Body of pancreas (tissue), 4 donors: ENCODE measurements at regions not wholly inside any gene's neighbourhood (a gene's known extent, or its start where the extent isn't known, plus 50 kb on each side); places are given as distances from the start of the nearest gene placed in this dataset.
A peak's percentile ranks its signal among the peaks of the same experiment; 100 is the strongest.

Experiments used
- ATAC-seq: fragments of 150-250 bp; one replicate; pipeline ENCODE4 v1.9.1; 2016
- DNase-seq, 4 donors: peaks; one replicate each; pipeline ENCODE4 v3.0.0-alpha.2; 2019
- H3K27ac ChIP-seq, 4 donors: fragments of 200-600 bp; sonication (generic); 1 replicate in 3 of 4; 2 replicates in 1 of 4; pipeline versions ENCODE4 v1.5.1 to v1.6.1; 2016 to 2019; ENCODE audit warnings: mild to moderate bottlenecking in 1 of 4, mixed read lengths in 1 of 4, moderate library complexity in 1 of 4
- H3K27me3 ChIP-seq, 2 donors: fragments of 200-600 bp; sonication (generic); one replicate each; pipeline ENCODE4 v1.6.0; 2016; ENCODE audit warnings: mild to moderate bottlenecking in 1 of 2
- H3K36me3 ChIP-seq, 2 donors: fragments of 200-600 bp; sonication (generic); replicated peaks in 1 of 2; 2 replicates each; pipeline ENCODE4 v1.5.1; 2016; ENCODE audit warnings: low read depth in 2 of 2; ENCODE audit not compliant: insufficient read depth in 1 of 2
- H3K4me1 ChIP-seq: fragments of 200-600 bp; sonication (generic); one replicate; pipeline ENCODE4 v1.6.0; 2016
- H3K4me3 ChIP-seq, 2 donors: fragments of 200-600 bp; sonication (generic); 1 replicate in 1 of 2; 2 replicates in 1 of 2; pipeline ENCODE4 v1.5.1; 2016 to 2019
- H3K9me3 ChIP-seq, 3 donors: fragments of 200-600 bp; sonication (generic); 1 replicate in 2 of 3; 2 replicates in 1 of 3; pipeline ENCODE4 v1.5.1; 2016
- CTCF ChIP-seq, 7 experiments: fragments of 450-650 bp in 4 of 7; fragments of 200-600 bp in 3 of 7; sonication (generic) in 3 of 7; IDR thresholded peaks; one replicate each; pipeline ENCODE4 v1.5.1; 2016 to 2019; ENCODE audit warnings: antibody characterized with exemption in 7 of 7
- POLR2A ChIP-seq, 3 donors: fragments of 450-650 bp; IDR thresholded peaks; one replicate each; pipeline ENCODE4 v1.6.1; 2016; ENCODE audit warnings: antibody characterized with exemption in 3 of 3, mild to moderate bottlenecking in 2 of 3
- WGBS, 2 donors: methylation state at CpG; one replicate each; pipeline ENCODE4 v1.1.5; 2017; 5-methylcytosine and 5-hydroxymethylcytosine counted together
- intact Hi-C: fragments of 100-400 bp; cut with DNase I; formaldehyde crosslinking; loops from one replicate; pipeline ENCODE4 v1.15.1; 2023

- Histone ChIP-seq H3K9me3 (no peaks in the 10 kb centered on the region), H3K27me3 (no peaks in the 10 kb centered on the region), H3K4me1 (no peaks in the 10 kb centered on the region), H3K4me3 (no peak overlapping the region), H3K36me3 (no peaks in the 10 kb centered on the region), H3K27ac (no peak overlapping the region)
- intact Hi-C loops: no loop called here
- DNase-seq (no peak), ATAC-seq (no peak)
- 57 to 65% methylated on average over 5 to 7 of the region's 7 CpGs for WGBS, 2 donors
- TF ChIP-seq POLR2A (IDR thresholded peaks at IDR 0.05) (no peak), CTCF (IDR thresholded peaks at IDR 0.05) (no peak)
Measured at GRCh38 chr9:103872811-103873210, 221.3 kb upstream of the SMC2 start.

GRCh38 chr9:103881419-103881818 is 212.7 kb upstream of the SMC2 start:
- intact Hi-C loops: no loop called here
- no peak for DNase-seq
- Histone ChIP-seq H3K27ac (no peak overlapping the region), H3K9me3 (no peaks in the 10 kb centered on the region), H3K27me3 (no peaks in the 10 kb centered on the region), H3K4me3 (no peak overlapping the region), H3K4me1 (no peaks in the 10 kb centered on the region), H3K36me3 (no peaks in the 10 kb centered on the region)
- ATAC-seq: no peak
- TF ChIP-seq CTCF (IDR thresholded peaks at IDR 0.05) (peak in 1 of 7 experiments; percentile 7), POLR2A (IDR thresholded peaks at IDR 0.05) (no peak)
- WGBS, 2 donors: 68 to 77% methylated on average over 2 of the region's 2 CpGs

GRCh38 chr9:103889989-103890388 is 204.1 kb upstream of the SMC2 start:
- Histone ChIP-seq H3K9me3 (no peaks in the 10 kb centered on the region), H3K4me3 (no peak overlapping the region)
- intact Hi-C loops: no loop called here

GRCh38 chr9:103894184-103894583 is 199.9 kb upstream of the SMC2 start:
- H3K27me3 ChIP-seq: no peaks in the 10 kb centered on the region
- no peak overlapping the region for H3K27ac ChIP-seq
- 45 to 46% methylated on average over 2 of the region's 2 CpGs for WGBS, 2 donors
- DNase-seq (no peak), ATAC-seq (no peak)
- intact Hi-C loops: no loop called here
- TF ChIP-seq POLR2A (IDR thresholded peaks at IDR 0.05) (no peak), CTCF (IDR thresholded peaks at IDR 0.05) (no peak)
- H3K36me3 ChIP-seq: no peaks in the 10 kb centered on the region
- no peak overlapping the region for H3K4me3 ChIP-seq
- no peaks in the 10 kb centered on the region for H3K4me1 ChIP-seq
- H3K9me3 ChIP-seq: no peaks in the 10 kb centered on the region

More at GRCh38 chr9:103889989-103890388, 204.1 kb upstream of the SMC2 start:
- H3K36me3 ChIP-seq: no peaks in the 10 kb centered on the region
- no peaks in the 10 kb centered on the region for H3K27me3 ChIP-seq
- DNase-seq (no peak), ATAC-seq (no peak)
- H3K27ac ChIP-seq: no peak overlapping the region
- no peaks in the 10 kb centered on the region for H3K4me1 ChIP-seq
- TF ChIP-seq POLR2A (IDR thresholded peaks at IDR 0.05): no peak
- no peak for TF ChIP-seq CTCF (IDR thresholded peaks at IDR 0.05)

GRCh38 chr9:103898550-103898949 is 195.6 kb upstream of the SMC2 start:
- H3K27me3 ChIP-seq: no peaks in the 10 kb centered on the region
- H3K9me3 ChIP-seq: no peaks in the 10 kb centered on the region
- no peaks in the 10 kb centered on the region for H3K36me3 ChIP-seq
- no peak for ATAC-seq
- DNase-seq: no peak
- intact Hi-C loops: no loop called here
- no peaks in the 10 kb centered on the region for H3K4me1 ChIP-seq
- TF ChIP-seq CTCF (IDR thresholded peaks at IDR 0.05): no peak
- no peak for TF ChIP-seq POLR2A (IDR thresholded peaks at IDR 0.05)
- H3K4me3 ChIP-seq: no peak overlapping the region
- 21 to 24% methylated on average over 1 of the region's 1 CpG for WGBS, 2 donors
- H3K27ac ChIP-seq: no peak overlapping the region
